ENCODE measurements at regions not wholly inside any gene's neighbourhood (a gene's known extent, or its start where the extent isn't known, plus 50 kb on each side); places are given as distances from the start of the nearest gene placed in this dataset.

DNA sequence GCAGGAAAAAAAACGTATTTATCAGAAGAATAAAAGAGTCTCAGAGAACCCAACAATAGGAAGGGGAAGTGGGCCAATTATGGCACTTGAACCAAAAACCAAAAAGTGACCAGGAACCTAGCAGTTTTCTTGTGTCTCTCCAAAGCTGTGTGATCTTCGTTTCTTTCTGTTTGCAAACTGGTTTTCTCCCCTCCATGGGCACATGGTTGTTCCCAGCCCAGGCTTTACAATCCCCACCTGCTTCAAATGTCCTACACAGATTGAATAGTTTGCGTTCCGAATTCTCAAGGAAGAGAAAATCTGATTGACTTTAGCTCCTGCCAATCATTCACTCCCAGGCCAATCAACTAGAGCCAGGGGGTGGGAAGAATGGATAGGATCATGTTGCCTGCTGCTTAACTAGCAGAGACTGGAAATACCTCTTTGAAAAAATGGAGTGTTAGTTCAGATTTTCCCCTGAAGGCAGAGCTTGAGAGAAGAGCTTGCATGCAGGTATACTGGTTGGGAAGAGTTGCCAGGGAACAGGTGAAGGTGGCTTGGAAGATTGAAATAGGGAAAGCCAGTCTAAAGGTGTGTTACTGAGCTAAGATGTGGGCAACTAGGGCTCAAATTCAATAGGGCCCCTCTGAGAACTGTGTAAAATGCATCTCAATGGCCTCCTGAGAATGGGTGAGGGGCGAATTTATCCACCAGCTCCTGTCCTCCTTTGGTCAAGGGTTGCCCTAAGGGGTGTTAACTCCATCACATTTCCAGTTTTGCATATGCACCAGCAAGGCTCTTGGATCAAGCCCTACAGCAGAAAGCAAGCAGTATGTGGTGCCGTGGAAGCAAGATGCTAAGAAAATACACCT is 106.4 kb upstream of the SRRM4 start:
- Histone ChIP-seq H3K4me3 (ENCODE audit: low read length) (peak overlapping the region; percentile 53; the same call in 1 of the 2 replicates), H3K4me1 (ENCODE audit: insufficient read depth, low read length) (peaks cover 16% of the 10 kb centered on the region), H3K9ac (ENCODE audit: low read depth, low read length) (peak overlapping the region; percentile 70; the same call in 1 of the 2 replicates), H3K36me3 (ENCODE audit: insufficient read depth, low read depth, low read length) (no peaks in the 10 kb centered on the region), H3K27me3 (ENCODE audit: insufficient read depth, low read length) (0 out of 2 replicates have a peak, but pooled peaks cover 4% of the 10 kb centered on the region), H3K9me3 (ENCODE audit: insufficient read depth, low read depth, low read length) (no peaks in the 10 kb centered on the region), H3K27ac (ENCODE audit: low read length) (peak overlapping the region; percentile 19)

DNA sequence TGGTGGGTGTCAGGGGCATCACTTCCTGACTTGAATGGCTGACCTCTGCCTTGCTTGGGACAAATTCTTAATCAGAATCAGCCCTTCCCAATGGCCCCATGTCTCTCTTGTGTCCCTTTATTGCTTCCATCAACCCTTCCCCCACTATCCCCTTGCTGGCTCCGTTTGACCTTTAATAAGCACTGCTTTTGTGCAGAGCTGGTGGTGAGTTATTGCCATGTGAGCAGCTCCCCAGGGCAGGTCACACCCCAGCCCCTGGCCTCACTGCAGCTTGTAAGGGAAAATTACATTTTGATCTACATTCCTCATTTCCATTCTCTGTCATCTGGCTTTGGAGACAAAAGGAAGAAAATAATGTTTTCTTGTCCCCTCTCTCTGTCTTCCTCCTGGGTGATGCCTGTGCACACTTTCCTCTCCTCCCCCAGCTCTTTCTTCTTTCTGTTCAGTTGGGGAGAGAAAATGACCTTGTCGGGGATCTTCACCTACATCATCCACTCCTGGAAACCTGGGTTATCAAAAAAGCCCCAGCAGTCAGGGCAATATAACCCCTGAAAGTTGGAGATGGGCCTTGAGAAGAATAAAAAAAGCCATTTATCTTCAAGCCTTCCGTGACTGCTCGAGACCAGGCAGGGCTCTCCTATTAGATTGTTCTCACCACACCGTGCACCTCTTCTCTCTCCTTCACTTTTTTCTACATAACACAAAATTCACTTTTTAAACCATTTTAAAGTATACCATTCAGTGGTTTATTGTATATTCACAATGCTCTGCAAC is 100.4 kb upstream of the SRRM4 start:
- H3K4me1 ChIP-seq (ENCODE audit: insufficient read depth, low read length), result peaks cover 14% of the 10 kb centered on the region
- no peaks in the 10 kb centered on the region for H3K36me3 ChIP-seq (ENCODE audit: insufficient read depth, low read depth, low read length)
- H3K9me3 ChIP-seq (ENCODE audit: insufficient read depth, low read depth, low read length), result no peaks in the 10 kb centered on the region
- no peak overlapping the region for H3K9ac ChIP-seq (ENCODE audit: low read depth, low read length)
- H3K27me3 ChIP-seq (ENCODE audit: insufficient read depth, low read length), result no peaks in the 10 kb centered on the region
- H3K4me3 ChIP-seq (ENCODE audit: low read length), result no peak overlapping the region
- no peak overlapping the region for H3K27ac ChIP-seq (ENCODE audit: low read length)

DNA sequence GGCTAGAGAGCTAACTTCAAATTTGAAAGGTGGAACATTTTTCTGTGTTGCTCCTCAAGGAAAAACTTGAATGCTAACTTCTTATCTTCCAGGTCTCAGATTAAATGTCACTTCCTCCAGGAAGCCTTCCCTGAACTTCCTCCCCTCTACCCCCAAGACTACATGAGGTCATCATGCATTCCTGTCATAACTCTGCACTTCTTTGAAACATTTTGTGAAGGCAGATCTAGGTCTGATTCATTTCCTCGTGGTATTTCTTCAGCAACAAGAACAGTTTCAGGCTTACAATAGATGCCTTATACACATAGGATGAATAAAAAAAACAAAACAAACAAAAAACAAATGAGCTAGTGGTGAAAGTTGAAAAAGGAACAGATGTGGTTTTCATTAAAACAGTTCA is 97.1 kb upstream of the SRRM4 start:
- Histone ChIP-seq H3K4me3 (ENCODE audit: low read length) (no peak overlapping the region), H3K27me3 (ENCODE audit: insufficient read depth, low read length) (no peaks in the 10 kb centered on the region), H3K9me3 (ENCODE audit: insufficient read depth, low read depth, low read length) (no peaks in the 10 kb centered on the region), H3K36me3 (ENCODE audit: insufficient read depth, low read depth, low read length) (no peaks in the 10 kb centered on the region), H3K4me1 (ENCODE audit: insufficient read depth, low read length) (peaks cover 4% of the 10 kb centered on the region; the same call in 1 of the 2 replicates), H3K27ac (ENCODE audit: low read length) (no peak overlapping the region), H3K9ac (ENCODE audit: low read depth, low read length) (no peak overlapping the region)

DNA sequence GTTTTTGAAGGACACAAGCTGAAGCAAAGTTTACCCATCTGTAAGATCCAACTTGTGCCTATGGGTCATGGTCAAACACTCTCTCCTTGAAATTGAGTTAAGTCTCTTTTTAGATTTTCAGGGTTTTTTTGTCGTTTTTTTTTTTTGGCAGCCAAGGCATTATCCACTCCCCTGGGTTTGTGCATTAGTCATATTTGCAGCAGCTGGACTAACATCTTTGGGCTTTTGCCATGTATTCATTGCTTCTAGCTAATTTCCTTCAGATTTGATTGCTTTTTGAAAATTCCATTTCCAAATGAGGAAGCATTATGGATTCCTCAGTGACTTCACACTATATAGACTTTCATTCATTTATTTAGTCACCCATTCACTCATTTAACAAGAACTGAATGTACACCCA is 80.3 kb upstream of the SRRM4 start:
- peaks cover 26% of the 10 kb centered on the region for H3K27me3 ChIP-seq (ENCODE audit: insufficient read depth, low read length)
- H3K4me1 ChIP-seq (ENCODE audit: insufficient read depth, low read length), result no peaks in the 10 kb centered on the region

DNA sequence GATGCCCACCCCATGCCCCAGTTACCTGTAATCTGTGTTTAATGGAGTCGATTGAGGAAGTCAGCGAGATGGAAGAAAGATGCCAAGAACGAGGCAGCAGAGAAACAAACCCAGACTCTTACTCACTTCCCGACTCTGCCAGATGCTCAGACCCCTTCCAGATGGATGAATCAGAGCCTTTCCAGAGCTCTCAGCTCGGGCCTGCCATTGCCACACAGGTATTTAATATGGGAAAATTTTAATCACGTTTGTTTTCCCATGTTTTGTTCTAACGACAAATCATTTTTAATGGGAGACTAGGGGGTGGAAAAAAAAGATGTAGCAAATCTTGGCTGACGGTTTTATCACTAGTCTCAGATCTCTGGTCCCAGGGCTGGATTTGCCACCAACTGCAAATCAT is 72.5 kb upstream of the SRRM4 start:
- no peaks in the 10 kb centered on the region for H3K4me1 ChIP-seq (ENCODE audit: insufficient read depth, low read length)

More for the DNA sequence above, 80.3 kb upstream of the SRRM4 start:
- H3K9me3 ChIP-seq (ENCODE audit: insufficient read depth, low read depth, low read length), result no peaks in the 10 kb centered on the region
- no peaks in the 10 kb centered on the region for H3K36me3 ChIP-seq (ENCODE audit: insufficient read depth, low read depth, low read length)
- H3K27ac ChIP-seq (ENCODE audit: low read length), result no peak overlapping the region
- no peak overlapping the region for H3K9ac ChIP-seq (ENCODE audit: low read depth, low read length)
- H3K4me3 ChIP-seq (ENCODE audit: low read length), result no peak overlapping the region

DNA sequence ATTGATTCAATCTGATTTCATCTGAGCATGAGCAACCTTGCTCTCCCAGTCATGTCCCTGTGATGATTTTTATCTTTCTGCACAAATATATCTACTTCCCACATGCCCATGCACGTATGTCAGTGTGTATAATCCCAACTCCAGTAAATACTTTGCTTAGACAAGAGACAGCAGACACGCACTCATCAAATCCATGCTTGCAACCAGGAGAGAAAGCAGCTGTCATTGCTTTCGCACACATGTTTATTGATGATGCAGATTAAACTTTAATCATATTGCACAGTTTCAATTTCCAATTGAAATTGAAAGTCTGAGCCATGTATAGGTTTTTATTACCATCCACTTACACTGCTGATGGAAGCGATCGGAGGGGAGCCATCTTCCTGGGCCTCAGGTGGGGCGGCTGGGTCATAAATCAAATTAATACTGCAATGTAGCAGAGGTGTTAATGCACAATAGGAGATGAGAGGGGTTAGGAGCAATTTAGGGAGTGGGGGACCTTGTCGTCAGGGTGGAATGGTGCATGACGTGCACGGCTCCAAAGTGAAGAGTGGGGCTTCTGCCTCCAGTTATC is 68.6 kb upstream of the SRRM4 start:
- no peak overlapping the region for H3K9ac ChIP-seq (ENCODE audit: low read depth, low read length)

More for the DNA sequence above, 72.5 kb upstream of the SRRM4 start:
- H3K4me3 ChIP-seq (ENCODE audit: low read length), result no peak overlapping the region
- H3K27me3 ChIP-seq (ENCODE audit: insufficient read depth, low read length), result no peaks in the 10 kb centered on the region; the same call in 1 of the 2 replicates
- no peaks in the 10 kb centered on the region for H3K36me3 ChIP-seq (ENCODE audit: insufficient read depth, low read depth, low read length)
- no peaks in the 10 kb centered on the region for H3K9me3 ChIP-seq (ENCODE audit: insufficient read depth, low read depth, low read length)
- no peak overlapping the region for H3K27ac ChIP-seq (ENCODE audit: low read length)
- H3K9ac ChIP-seq (ENCODE audit: low read depth, low read length), result no peak overlapping the region

DNA sequence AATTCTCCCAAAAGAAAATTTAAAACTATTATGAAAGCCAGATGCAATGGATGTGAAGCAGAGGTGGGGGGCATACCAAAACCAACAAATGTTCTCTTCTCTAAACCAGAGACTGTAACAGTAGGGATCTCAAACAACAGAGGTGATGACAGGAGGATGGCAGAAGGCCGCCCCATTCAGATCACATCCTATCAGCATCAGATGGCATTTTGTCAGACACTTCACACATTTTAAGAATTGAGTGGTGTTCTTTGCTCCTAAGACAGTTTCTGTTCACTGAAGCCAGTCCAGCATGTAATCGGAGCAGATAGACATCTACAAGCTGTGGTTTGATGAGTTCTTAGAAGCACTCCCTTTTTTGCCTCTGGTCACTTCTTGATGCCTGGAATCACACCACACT is 59.6 kb upstream of the SRRM4 start:
- Histone ChIP-seq H3K27me3 (ENCODE audit: insufficient read depth, low read length) (peaks cover 17% of the 10 kb centered on the region), H3K4me3 (ENCODE audit: low read length) (no peak overlapping the region), H3K4me1 (ENCODE audit: insufficient read depth, low read length) (no peaks in the 10 kb centered on the region), H3K27ac (ENCODE audit: low read length) (no peak overlapping the region), H3K9me3 (ENCODE audit: insufficient read depth, low read depth, low read length) (no peaks in the 10 kb centered on the region), H3K9ac (ENCODE audit: low read depth, low read length) (no peak overlapping the region), H3K36me3 (ENCODE audit: insufficient read depth, low read depth, low read length) (no peaks in the 10 kb centered on the region)

More for the DNA sequence above, 68.6 kb upstream of the SRRM4 start:
- Histone ChIP-seq H3K4me3 (ENCODE audit: low read length) (no peak overlapping the region), H3K27ac (ENCODE audit: low read length) (no peak overlapping the region), H3K36me3 (ENCODE audit: insufficient read depth, low read depth, low read length) (no peaks in the 10 kb centered on the region), H3K27me3 (ENCODE audit: insufficient read depth, low read length) (no peaks in the 10 kb centered on the region; the same call in 1 of the 2 replicates), H3K4me1 (ENCODE audit: insufficient read depth, low read length) (no peaks in the 10 kb centered on the region), H3K9me3 (ENCODE audit: insufficient read depth, low read depth, low read length) (no peaks in the 10 kb centered on the region)

DNA sequence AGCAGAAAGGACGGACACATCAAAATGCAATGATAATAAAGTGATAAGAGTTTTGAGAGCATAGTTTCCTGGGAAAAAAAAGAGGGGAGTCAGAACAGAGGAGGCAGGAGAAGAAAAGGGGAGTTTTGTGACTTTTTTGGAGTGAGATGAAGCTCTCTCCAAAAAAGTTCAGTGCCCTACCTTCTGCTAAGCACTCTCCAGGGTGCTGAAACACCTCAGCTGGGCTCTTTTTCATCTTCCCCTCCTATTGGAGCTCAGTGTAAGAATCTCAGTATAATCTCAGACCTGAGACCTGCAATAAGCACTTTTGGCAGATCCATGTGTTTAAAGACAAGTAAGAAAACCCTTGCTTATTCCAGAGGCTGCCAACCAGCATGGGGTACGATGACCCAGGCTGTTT is 58.9 kb upstream of the SRRM4 start:
- H3K4me1 ChIP-seq (ENCODE audit: insufficient read depth, low read length), result no peaks in the 10 kb centered on the region
- H3K9ac ChIP-seq (ENCODE audit: low read depth, low read length), result no peak overlapping the region
- H3K36me3 ChIP-seq (ENCODE audit: insufficient read depth, low read depth, low read length), result no peaks in the 10 kb centered on the region
- peaks cover 17% of the 10 kb centered on the region for H3K27me3 ChIP-seq (ENCODE audit: insufficient read depth, low read length)
- no peak overlapping the region for H3K4me3 ChIP-seq (ENCODE audit: low read length)
- no peaks in the 10 kb centered on the region for H3K9me3 ChIP-seq (ENCODE audit: insufficient read depth, low read depth, low read length)
- H3K27ac ChIP-seq (ENCODE audit: low read length), result no peak overlapping the region

DNA sequence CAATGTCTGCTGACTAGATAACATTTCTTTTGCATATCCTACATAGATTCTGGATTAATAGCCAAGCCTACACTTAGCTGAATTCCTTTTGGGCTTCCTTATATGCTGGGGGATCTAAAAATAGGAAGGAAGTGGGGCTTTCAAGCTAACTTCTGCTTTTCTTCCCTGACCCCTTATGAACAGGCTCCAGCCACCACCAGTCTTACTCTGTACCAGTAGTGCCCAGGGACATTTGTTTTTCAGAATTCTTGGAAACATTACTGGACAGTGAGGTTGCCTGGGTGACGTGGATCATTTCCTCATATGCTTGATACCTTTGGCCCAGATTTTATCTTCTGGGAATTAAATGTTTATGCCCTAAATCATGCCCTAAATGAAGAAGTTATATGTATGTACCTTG is 55.9 kb upstream of the SRRM4 start:
- Histone ChIP-seq H3K4me3 (ENCODE audit: low read length) (no peak overlapping the region), H3K9ac (ENCODE audit: low read depth, low read length) (no peak overlapping the region), H3K4me1 (ENCODE audit: insufficient read depth, low read length) (no peaks in the 10 kb centered on the region), H3K36me3 (ENCODE audit: insufficient read depth, low read depth, low read length) (no peaks in the 10 kb centered on the region), H3K27me3 (ENCODE audit: insufficient read depth, low read length) (peaks cover 21% of the 10 kb centered on the region), H3K27ac (ENCODE audit: low read length) (no peak overlapping the region), H3K9me3 (ENCODE audit: insufficient read depth, low read depth, low read length) (no peaks in the 10 kb centered on the region)

DNA sequence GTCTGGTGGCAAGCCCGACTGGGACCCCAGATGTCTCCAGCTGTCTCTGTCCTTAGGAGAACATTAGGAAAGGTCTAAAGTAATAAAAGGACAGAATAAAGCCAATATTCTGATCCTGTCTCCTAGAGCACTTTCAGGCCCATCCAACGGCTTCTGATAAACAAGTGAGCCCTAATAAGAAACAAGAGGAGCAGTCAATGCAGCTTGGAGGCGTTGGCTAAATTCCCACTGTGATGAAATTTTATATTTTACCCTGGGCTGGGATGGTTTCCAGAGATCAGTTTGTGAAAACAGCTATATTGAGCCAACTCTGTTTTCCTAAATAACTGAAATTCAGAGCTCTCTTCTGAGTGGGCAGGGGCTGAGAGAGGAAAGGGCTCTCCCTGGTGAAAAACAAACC is 55.5 kb upstream of the SRRM4 start:
- Histone ChIP-seq H3K9ac (ENCODE audit: low read depth, low read length) (no peak overlapping the region), H3K4me1 (ENCODE audit: insufficient read depth, low read length) (no peaks in the 10 kb centered on the region), H3K9me3 (ENCODE audit: insufficient read depth, low read depth, low read length) (no peaks in the 10 kb centered on the region), H3K27me3 (ENCODE audit: insufficient read depth, low read length) (peaks cover 21% of the 10 kb centered on the region), H3K27ac (ENCODE audit: low read length) (no peak overlapping the region), H3K36me3 (ENCODE audit: insufficient read depth, low read depth, low read length) (no peaks in the 10 kb centered on the region), H3K4me3 (ENCODE audit: low read length) (no peak overlapping the region)
